CD1c-positive myeloid dendritic cell (primary cell): ENCODE measurements at regions not wholly inside any gene's neighbourhood (a gene's known extent, or its start where the extent isn't known, plus 50 kb on each side); places are given as distances from the start of the nearest gene placed in this dataset.

Source experiments
- DNase-seq: peaks from one replicate; pipeline ENCODE4 v3.0.0-alpha.2; 2016; ENCODE audit errors: extremely low spot score

DNA sequence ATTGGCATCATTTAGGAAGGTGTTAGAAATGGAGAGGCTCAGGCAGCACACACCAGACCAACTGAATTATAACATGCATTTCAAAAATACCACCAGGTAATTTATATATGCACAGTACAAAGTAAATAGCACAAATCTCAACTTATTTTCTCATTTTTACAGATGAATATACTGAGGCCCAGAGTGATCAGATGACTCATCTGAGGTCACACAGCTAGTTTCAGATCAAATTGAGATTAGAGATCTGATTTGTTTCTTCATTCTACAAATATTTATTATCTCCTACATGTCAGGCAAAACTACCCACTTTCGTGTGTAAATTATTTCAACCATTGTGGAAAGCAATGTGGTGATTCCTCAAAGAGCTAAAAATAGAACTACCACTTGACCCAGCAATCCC, 507.1 kb downstream of the TLE4 start:
- no peak for DNase-seq

DNA sequence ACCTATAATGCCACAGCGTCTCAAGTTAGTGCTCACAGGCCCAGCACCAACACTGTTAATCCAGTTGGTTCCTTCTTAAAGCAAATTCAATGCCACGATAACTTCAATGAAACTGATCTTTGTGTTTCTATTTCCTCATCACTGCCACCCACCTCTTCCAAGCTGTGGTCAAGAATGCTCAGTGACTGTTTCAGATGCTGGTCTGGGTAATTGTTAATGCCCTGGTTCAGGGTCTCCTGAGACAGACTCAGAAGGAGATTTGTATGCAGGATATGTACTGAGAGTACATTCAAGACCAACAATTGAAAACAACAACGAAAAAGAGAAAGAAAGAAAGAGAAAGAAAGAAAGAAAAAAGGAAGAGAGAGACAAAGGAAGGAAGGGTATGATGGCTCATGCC, 505.3 kb downstream of the TLE4 start:
- no peak for DNase-seq

DNA sequence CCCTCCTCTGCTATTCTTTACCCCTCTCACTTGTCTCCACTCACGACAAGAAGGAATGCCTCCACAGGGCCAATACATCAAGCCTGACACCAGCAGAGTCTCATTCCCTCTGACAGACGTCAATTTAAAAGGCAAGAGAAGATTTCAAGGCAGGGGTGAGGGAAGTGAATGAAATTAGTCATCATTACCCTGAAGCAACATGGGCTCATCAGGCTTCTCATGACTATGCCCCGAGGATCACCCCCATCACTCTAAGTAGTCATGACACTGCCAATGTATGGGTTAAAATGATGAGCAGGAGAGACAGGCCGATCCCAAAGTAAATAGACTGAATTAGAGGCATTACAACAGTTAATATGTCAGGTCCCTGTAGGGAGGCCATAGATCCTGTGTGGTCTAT, 504.4 kb downstream of the TLE4 start:
- DNase-seq, result no peak

DNA sequence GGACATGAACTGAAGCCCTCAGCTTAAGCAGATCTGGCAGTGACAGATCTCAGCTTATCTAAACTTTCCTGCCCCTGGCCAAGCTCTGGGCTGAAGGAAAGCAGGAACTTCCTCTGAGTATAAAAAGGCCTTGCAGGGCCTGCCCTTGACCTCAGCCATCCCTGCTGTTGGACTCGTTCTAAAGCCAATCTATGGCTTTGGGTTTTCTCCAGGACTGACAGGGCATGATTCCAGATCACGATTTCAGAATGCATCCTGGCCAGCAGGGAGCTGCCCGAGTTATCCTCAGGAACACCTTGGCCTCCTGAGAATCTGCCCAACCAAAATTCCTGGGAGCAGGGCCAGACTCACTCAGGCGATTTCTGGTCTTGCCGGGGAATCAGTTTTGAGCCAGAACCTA, 502.7 kb downstream of the TLE4 start:
- no peak for DNase-seq

DNA sequence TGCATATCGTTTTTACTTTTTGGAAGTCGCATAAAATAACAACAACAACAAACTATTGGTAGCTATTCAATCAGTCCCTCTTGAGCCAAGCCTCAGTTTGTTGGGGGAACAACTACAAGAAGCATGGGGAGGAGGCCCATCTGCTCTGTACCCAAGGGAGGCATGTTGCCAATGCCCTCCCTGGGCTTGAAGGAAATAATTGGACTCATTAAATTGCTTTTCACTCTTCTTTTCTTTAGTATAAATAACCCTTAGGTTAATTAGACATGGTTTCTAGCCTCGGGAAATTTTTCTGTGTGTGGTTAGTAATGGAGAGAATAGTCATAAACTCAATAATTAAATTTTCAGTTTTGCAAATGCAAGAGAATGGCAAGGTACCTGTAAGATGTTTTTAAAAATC, 500.7 kb downstream of the TLE4 start:
- no peak for DNase-seq

DNA sequence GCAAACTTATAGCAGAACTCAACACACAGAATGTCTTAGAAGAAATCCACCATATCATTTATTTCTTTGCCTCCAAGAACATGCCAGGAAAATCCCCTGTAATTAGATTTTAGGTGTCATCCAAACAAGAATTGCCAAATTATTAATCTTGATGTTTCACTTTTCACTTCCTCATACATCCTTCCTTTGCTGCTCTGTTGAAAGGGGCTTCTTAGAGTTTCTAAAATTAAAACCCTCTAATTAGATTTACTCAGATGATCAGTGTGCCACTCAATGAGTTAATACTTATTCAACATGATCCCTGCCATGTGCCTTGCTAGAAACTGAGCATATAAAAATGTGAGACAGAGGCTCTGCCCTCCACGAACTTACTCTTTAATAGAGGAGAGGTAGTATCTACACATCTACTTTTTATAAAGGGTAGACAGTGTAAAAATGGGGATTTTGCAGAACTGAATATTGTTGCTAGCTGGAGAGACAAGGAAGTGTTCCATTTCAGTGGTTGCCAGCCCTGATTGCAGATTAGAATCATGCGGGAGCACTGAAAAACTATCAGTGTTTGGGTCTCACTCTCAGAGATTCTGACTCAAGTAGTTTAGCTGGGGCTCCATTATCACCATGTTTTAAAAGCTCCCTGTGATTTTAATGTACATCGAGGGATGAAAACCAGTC, 498.4 kb downstream of the TLE4 start:
- no peak for DNase-seq

DNA sequence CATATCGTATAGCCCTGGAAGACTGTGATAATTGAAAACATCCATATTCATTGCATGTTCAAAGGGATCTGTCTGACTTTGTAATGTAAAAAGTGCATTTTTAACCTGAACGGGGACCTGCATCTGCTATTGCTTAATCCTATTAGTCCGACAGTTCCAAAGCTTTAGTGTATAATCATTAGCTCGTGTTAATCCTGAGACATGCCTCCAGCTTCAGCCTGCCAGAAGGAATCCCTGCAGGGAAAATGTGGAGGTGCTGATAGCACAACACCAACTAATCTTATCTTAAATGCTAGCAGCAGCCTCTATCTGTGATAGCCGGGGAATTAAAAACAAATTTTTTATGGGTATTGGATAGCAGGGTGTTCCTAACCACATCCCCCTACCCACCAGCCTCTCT, 495.2 kb downstream of the TLE4 start:
- no peak for DNase-seq

DNA sequence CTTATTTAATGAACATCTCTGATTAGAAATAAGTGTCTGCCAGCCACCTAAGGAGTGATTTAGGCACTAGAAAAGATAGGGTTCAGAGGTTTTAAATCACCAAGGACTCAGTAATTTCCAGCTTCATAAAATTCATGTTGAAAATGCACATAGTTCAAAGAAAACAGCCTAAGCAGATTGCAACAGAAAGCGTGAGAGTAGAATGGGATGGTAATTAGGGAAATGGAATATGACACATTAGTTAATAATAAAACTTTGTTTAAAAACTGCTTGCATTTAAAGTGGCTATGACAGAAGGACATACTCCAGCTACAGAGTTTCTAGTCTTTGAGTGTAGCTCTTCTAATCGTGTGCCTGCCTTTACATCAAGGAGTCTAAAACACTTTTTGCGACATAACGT, 490.8 kb downstream of the TLE4 start:
- DNase-seq, result no peak

DNA sequence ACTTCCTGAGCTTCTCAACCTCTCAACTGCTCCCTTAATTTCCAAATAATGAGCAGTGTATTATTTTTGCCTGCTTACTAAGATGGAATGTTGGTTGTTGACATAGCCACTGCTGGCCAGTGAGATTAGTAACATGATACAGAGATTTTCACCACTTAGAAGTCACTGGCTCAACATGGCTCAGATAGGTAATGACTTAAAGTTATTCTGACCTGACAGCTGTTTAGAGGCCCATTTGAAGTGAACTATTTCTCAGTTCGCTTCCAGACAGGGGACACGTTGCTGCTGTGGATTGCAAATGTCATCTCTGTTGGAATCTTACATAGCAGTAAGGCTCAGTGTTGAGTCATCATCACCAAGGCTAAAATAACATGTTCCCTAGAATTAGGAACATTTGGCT, 490.2 kb downstream of the TLE4 start:
- DNase-seq, result no peak

DNA sequence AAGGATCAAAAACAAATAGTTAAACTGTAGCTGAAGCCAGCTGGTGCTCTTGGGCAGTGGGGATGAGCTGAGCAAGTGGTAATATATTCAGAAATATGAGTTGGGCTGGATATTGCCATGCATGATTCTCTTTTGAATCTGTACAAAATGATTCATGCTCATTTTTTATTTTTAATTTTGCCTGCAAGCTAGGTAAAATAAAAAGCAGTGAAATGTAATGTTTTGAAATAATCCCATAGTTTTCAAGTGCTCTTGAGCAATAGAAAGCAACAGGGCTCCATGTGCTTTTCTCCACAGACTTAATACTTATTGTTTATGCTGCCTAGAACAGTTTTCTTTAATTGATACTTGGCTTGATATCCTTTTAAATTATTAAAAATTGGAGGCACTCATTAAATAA, 489.3 kb downstream of the TLE4 start:
- DNase-seq, result no peak

DNA sequence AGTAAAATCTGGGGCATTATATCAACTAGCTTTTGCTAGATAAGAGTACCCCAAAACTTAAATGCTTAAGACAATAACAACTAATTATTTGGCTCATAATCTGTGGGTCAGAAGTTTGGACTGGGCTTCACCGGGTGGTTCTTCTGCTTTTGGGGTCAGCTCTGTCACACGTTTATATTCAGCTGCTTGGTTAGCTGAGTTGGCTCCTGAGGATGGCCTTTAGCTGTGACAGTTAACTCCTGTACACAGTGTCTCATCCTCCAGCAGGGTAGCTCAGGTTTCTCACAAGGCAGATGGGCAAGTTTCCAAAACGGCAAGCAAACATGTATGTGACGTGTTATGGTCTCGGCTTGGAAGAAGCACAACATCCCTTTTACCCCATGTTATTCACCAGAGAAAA, 488.2 kb downstream of the TLE4 start:
- no peak for DNase-seq

DNA sequence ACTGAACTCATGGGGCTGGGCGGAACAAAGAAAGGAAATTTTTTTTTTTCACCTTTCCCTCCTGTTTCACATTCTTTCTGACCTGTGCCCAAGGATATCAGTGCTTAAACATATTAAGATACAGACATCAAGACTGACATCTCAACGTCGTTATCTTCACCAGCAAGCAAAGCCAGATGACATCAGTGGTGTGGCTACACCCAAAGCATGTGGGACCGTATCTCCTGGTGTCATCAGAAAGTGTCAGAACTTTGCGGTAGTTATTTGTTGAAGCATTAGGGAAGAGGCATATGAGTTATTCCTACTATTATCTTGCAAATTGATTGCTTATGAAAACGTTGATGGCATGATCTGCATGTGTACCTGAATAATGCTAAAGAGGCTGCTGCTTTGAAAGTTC, 487.4 kb downstream of the TLE4 start:
- DNase-seq, result no peak

DNA sequence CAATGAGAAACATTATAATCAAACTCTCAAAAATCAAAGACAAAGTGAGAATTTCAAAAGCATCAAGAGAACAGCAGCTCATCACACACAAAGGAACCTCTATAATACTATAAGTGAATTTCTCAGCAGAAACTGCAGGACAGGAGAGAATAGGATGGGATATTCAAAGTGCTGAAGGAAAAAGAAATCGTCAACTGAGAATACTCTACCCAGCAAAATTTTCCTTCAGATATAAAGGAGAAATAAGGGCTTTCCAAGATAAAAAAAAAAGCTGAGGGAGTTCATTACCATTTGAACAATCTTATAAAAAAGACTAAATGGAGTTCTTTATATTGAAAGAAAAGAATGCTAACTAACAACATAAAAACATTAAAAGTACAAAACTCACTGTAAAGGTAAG, 481.1 kb downstream of the TLE4 start:
- DNase-seq, result no peak

DNA sequence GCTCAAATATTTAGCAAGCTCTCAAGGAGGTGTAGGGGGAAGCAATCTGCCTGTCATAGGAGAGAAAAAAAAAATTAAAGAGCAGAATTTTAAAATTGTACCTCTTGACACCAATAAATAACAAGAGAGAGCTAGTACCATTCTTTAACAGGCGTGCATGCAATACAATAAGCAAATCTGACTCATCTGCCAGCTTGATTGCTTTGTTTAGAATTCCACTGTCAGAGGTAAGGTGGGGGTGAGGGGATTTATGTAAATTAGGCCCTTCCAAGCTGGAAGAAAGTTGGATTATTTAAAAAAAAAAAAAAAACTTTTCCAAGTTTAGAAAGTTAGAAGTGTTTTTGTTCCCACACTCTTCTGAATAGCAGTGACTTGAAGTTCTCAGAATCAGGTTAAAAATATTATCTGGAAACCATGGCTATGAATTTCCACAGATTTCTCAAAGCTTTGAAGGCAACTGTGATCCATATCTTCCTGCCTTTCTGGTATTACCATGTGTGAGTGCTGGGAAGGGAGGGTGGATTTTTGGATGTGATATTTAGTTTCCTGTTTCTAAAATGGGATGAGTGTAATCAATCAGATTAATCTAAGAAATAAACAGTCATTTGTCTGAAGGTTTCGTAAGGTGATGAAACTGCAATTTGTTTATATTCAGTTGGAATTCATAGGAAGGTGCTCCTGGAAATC, 477.5 kb downstream of the TLE4 start:
- DNase-seq, result no peak

DNA sequence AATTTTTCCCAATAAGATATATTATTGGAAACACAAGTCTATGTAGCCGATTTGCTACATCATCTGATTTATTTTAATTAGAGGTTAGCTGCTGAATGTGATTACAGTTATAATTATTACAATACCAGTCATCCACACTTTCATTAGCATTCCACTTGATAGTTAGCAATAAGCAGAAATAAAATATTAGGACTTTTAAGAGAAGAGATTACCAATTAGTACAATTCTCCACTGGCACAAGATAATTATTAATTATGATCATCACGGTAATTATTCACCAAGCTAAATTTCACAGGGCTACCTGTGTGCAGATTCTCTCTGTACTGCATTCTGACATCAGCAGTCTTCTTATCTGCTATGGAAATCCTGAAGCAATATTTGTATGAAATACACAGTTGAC, 474.7 kb downstream of the TLE4 start:
- DNase-seq, result no peak

DNA sequence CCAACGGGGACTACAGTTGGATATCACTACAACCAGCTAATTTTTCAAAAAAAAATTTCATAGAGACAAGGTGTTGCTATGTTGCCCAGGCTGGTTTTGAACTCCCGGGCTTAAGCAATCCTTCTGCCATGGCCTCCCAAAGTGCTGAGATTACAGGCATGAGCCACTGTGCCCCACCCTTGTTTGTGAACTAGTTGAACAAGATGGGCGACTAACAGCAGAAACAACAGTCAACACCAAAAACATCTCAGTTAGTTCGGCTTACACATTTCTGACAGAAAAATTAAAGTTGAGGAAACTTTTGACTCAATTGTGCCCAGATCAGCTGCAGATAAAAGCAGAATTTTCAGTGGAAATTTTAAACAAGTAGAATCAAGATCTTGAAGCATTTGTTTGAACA, 470.1 kb downstream of the TLE4 start:
- DNase-seq, result no peak

DNA sequence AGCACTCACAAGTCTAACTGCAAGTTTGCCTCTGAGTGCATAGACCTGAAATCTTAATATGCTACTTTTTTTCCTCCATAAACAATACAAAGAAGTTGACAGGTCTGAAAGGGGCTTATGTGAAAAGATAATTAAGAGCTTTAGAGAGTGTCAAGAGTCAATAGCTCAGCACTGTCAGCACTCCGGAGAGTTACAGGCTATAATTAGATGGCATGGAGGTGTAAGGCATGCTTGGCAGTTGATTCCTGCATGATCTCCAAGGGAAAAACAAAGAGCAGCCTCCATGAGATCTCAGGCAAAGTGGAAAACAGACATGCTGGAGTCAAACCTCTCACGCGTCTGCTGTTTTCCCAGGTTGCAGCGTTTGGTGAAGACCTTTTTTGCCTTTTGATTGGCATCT, 468.7 kb downstream of the TLE4 start:
- DNase-seq, result no peak

DNA sequence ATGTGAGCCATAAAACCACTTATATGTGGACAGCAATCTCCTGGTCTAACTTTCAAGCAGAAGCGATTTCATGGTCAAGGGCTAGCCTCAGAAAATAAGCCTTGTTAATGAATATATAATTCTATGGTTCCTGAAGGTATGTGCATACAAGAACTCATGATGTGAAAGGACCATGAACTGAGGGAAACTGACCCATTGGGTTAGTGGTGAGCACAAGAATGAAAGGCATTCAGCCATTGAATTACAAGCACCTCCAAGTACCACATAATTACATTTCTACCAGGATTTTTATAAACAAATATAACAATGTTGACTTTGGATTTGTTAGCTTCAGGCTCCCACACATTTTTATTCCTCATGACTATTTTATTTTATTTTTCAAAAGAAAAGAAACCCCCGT, 459.0 kb downstream of the TLE4 start:
- no peak for DNase-seq

DNA sequence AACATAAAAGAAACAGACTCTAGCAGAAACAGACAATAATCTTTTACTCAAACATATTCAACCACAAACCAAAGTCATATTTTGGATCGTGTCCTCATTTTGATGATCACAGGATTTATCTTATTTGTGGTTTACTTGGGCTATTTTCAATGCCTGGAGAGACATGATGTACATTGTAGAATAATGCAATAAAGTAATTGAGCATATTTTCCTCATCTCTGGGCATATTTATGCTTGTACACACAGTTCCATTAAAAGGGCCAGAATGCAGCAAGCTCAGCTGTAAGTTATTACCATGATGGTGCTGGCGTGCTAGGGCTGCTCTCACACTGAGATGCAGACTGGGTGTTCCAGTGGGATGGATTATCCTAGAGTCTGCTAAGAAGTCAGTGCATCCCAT, 456.7 kb downstream of the TLE4 start:
- DNase-seq, result no peak

DNA sequence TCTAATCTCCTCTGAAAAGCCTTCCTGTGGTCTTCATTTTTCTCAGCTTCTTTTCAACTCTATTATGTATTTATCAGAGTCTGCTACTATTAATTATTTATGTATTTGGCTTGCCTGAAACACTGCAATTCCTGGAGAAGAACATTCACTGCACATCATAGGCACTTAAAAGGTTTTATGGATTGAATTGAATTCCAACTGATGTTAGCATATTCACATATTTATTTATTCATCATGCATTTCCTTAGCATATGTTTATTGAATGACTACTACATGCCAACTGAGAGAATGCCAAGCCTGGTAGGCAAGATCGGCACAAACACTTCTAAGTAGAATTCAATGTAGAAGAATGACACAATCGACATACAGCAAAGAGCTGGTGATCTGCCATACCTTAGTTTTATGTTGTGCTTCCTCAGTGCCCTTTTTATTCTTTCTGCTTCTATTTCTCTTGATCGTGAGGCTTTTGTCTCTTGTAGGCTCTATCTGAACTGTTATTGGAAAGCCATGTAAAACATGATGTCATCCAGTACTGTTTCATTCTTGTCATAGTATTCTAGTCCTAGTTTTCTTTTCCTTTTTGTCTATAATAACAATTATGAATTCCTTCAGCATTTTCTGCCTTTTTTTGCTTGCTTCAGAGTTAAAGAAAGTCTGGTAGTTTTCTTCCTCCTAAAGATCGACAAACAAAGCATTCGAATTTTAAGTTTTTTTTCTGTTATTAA, 454.2 kb downstream of the TLE4 start:
- no peak for DNase-seq

DNA sequence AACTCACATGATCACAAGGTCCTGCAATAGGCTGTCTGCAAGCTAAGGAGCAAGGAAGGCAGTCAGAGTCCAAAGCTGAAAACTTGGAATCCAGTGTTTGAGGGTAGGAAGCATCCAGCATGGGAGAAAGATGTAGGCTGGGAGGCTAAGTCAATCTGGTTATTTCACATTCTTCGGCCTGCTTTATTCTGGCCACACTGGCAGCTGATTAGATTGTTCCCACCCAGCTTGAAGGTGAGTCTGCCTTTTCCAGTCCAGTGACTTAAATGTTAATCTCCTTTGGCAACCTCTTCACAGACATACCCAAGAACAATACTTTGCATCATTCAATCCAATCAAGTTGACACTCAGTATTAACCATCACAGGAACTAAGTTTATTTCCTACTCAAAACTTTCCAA, 453.4 kb downstream of the TLE4 start:
- no peak for DNase-seq

DNA sequence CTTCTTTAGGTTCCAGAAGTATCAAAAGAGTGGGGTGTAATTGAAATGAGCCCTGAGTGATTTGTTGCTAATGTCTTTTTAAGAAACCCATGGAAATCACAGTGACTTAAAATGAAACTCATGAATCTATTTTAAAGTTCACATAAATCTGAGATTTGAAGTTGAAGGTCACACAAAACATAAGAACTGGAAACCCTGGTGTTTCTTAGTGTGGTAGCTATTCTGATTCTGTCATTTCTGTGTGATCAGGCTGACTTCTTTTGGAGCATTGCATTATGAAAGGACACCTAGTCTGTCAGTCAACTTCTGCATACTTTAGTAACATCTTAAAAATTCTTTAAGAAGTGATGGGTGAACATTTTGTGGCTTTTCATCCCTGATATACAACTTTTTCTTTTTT, 448.8 kb downstream of the TLE4 start:
- DNase-seq, result no peak

DNA sequence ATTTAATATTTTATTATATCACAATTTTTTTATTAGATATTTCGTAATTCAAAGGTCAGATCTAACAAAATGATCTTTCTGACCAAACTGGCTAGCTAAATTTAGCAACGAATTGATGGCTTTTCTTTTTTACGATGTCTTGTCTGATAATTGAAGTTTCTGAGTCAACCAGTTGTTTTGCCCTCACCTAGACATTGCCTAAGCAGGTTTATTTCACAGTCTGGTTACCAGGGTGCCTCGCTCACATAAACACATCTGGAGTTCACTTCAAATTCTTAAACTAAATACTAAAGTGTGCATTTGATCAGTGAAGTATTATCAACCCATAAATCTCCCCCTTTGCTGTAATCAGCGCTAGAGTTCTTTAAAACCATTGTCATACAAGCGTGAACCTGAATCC, 448.3 kb downstream of the TLE4 start:
- DNase-seq, result no peak
